ENCODE measurements at regions not wholly inside any gene's neighbourhood (a gene's known extent, or its start where the extent isn't known, plus 50 kb on each side); places are given as distances from the start of the nearest gene placed in this dataset.

DNA sequence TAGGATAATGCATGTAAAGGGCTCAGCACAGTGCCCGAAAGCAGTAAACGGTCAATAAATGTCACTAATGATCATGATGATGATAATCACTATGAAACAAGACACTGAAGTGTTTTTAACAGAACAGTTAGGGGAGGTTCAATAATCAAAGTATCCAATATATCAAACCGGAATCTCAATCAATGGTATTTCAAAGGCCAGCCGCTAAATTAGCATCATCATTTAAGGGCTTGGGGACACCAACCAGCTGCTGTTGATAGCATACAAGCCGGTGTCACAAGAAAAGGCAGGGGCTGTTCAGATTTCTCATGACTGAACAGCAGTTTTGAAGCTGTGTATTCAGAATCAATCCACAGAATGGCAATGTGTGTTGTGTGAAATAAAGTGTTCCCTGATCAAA, 316.0 kb upstream of the NPVF start:
- no peak overlapping the region for H3K4me3 ChIP-seq (ENCODE audit: control insufficient read depth, low read depth, low read length)
- DNase-seq (ENCODE audit: low read depth), result no peak
- TF ChIP-seq, protein P1, sequence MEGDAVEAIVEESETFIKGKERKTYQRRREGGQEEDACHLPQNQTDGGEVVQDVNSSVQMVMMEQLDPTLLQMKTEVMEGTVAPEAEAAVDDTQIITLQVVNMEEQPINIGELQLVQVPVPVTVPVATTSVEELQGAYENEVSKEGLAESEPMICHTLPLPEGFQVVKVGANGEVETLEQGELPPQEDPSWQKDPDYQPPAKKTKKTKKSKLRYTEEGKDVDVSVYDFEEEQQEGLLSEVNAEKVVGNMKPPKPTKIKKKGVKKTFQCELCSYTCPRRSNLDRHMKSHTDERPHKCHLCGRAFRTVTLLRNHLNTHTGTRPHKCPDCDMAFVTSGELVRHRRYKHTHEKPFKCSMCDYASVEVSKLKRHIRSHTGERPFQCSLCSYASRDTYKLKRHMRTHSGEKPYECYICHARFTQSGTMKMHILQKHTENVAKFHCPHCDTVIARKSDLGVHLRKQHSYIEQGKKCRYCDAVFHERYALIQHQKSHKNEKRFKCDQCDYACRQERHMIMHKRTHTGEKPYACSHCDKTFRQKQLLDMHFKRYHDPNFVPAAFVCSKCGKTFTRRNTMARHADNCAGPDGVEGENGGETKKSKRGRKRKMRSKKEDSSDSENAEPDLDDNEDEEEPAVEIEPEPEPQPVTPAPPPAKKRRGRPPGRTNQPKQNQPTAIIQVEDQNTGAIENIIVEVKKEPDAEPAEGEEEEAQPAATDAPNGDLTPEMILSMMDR (conservative IDR thresholded peaks at IDR 0.05; ENCODE audit: control insufficient read depth, insufficient read depth, low read depth, low read length), result no peak

- TF ChIP-seq, protein P1 (conservative IDR thresholded peaks at IDR 0.05; ENCODE audit: control insufficient read depth, insufficient read depth, low read depth, low read length), result no peak
- no peak for DNase-seq (ENCODE audit: low read depth)
- H3K4me3 ChIP-seq (ENCODE audit: control insufficient read depth, low read depth, low read length), result no peak overlapping the region
Measured at GRCh38 chr7:25545124-25546008, 317.1 kb upstream of the NPVF start.

GRCh38 chr7:25546306-25546705, 318.0 kb upstream of the NPVF start:
- TF ChIP-seq, protein P1 (conservative IDR thresholded peaks at IDR 0.05; ENCODE audit: control insufficient read depth, insufficient read depth, low read depth, low read length), result no peak
- no peak for DNase-seq (ENCODE audit: low read depth)
- H3K4me3 ChIP-seq (ENCODE audit: control insufficient read depth, low read depth, low read length), result no peak overlapping the region

- TF ChIP-seq, protein P1 (conservative IDR thresholded peaks at IDR 0.05; ENCODE audit: control insufficient read depth, insufficient read depth, low read depth, low read length), result no peak
- no peak for DNase-seq (ENCODE audit: low read depth)
Measured at GRCh38 chr7:25549271-25549921, 321.1 kb upstream of the NPVF start.

DNA sequence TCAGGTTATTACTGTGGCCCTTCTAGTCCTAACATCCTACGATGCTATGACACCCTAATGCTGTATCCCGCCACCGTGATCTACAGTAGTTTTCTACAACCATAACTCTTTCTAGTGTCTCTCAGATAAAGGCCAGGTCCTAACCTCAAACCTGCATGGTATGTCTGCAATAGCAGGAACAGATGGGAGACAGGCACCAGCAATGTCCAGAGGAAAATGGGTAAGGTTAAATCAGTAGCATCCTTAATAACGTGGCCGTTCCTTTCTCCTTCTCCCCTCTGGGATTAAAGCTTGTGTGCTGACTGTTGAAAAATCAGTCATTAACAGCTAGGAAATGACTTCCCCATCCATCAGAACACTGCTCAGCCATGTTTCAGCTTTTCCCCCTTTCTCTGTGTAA, 321.9 kb upstream of the NPVF start:
- TF ChIP-seq, protein P1 (conservative IDR thresholded peaks at IDR 0.05; ENCODE audit: control insufficient read depth, insufficient read depth, low read depth, low read length), result no peak
- DNase-seq (ENCODE audit: low read depth), result no peak
- H3K4me3 ChIP-seq (ENCODE audit: control insufficient read depth, low read depth, low read length), result no peak overlapping the region

More at GRCh38 chr7:25549271-25549921, 321.1 kb upstream of the NPVF start:
- H3K4me3 ChIP-seq (ENCODE audit: control insufficient read depth, low read depth, low read length), result no peak overlapping the region

- TF ChIP-seq, protein P1 (conservative IDR thresholded peaks at IDR 0.05; ENCODE audit: control insufficient read depth, insufficient read depth, low read depth, low read length), result no peak
- DNase-seq (ENCODE audit: low read depth), result no peak
- H3K4me3 ChIP-seq (ENCODE audit: control insufficient read depth, low read depth, low read length), result no peak overlapping the region
Measured at GRCh38 chr7:25552998-25553397, 324.7 kb upstream of the NPVF start.
